Activated B cell treated with CpG ODN at 0.5 μM for 24 hours (primary cell): ENCODE measurements at regions not wholly inside any gene's neighbourhood (a gene's known extent, or its start where the extent isn't known, plus 50 kb on each side); places are given as distances from the start of the nearest gene placed in this dataset.

Source experiments
- ATAC-seq: fragments of 200-7000 bp; cut with Tn5 transposase; one replicate; pipeline ENCODE4 v1.10.0; 2021; ENCODE audit warnings: low read depth, mild to moderate bottlenecking, moderate library complexity
- CTCF ChIA-PET: fragments of 350-600 bp; sonication (Branson Sonifier 250); formaldehyde crosslinking; loops from one replicate; lab custom pipeline; 2021; ENCODE audit warnings: antibody characterized with exemption; lab: Charles Lee
- POLR2A ChIA-PET: fragments of 350-600 bp; sonication (Branson Sonifier 250); formaldehyde crosslinking; loops from one replicate; lab custom pipeline; 2021; ENCODE audit warnings: antibody characterized with exemption; lab: Charles Lee
- DNase-seq: peaks from one replicate; pipeline ENCODE4 v3.0.0; 2022
- H3K27ac Mint-ChIP-seq: one replicate; pipeline ENCODE4 v1.8.0; 2020; ENCODE audit warnings: mixed read lengths
- H3K27me3 Mint-ChIP-seq: one replicate; pipeline ENCODE4 v1.8.0; 2021; ENCODE audit warnings: mixed read lengths
- H3K36me3 Mint-ChIP-seq: one replicate; pipeline ENCODE4 v1.8.0; 2021; ENCODE audit warnings: low read depth, mixed read lengths
- H3K4me1 Mint-ChIP-seq: one replicate; pipeline ENCODE4 v1.8.0; 2021; ENCODE audit warnings: mixed read lengths
- H3K4me3 Mint-ChIP-seq: one replicate; pipeline ENCODE4 v1.8.0; 2020; ENCODE audit warnings: mild to moderate bottlenecking, mixed read lengths
- H3K9me3 Mint-ChIP-seq: one replicate; pipeline ENCODE4 v1.8.0; 2020; ENCODE audit warnings: mixed read lengths
- intact Hi-C: fragments of 100-400 bp; cut with micrococcal nuclease; formaldehyde crosslinking; loops from one replicate; pipeline ENCODE4 v1.15.1; 2024
- TF ChIP-seq, protein P1 (sequence below): fragments of 200-600 bp; IDR thresholded peaks from one replicate; pipeline ENCODE4 v1.8.0; 2022; ENCODE audit warnings: antibody characterized with exemption, mild to moderate bottlenecking

DNA sequence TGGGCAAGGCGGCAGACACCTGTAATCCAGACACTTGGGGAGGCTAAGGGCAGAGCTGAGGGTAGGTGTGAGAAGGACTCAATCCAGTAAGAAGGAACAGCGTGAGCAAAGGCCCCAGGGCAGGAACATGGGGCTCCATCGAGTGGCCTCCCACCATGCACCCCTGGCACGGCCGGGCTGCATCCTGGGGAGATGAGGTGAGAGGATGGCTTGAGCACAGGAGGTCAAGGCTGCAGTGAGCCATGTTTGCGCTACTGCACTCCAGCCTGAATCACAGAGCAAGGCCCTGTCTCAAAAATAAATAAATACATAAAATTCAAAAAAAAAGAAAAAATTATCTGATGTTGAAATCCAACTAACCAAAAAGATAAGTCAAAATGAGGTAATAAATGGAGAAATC lies 58.5 kb downstream of the ARL6IP4 start:
- no peaks in the 10 kb centered on the region for H3K27me3 Mint-ChIP-seq
- DNase-seq: no peak
- POLR2A ChIA-PET: interaction anchor here (0.7 to 1.0 kb wide), 2 partner anchors 8 to 207 kb away, joined by 3 read pairs; no protein-coding TSS in a partner anchor
- TF ChIP-seq, protein P1, sequence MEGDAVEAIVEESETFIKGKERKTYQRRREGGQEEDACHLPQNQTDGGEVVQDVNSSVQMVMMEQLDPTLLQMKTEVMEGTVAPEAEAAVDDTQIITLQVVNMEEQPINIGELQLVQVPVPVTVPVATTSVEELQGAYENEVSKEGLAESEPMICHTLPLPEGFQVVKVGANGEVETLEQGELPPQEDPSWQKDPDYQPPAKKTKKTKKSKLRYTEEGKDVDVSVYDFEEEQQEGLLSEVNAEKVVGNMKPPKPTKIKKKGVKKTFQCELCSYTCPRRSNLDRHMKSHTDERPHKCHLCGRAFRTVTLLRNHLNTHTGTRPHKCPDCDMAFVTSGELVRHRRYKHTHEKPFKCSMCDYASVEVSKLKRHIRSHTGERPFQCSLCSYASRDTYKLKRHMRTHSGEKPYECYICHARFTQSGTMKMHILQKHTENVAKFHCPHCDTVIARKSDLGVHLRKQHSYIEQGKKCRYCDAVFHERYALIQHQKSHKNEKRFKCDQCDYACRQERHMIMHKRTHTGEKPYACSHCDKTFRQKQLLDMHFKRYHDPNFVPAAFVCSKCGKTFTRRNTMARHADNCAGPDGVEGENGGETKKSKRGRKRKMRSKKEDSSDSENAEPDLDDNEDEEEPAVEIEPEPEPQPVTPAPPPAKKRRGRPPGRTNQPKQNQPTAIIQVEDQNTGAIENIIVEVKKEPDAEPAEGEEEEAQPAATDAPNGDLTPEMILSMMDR: no peak
- intact Hi-C loops: no loop called here
- CTCF ChIA-PET: interaction anchor here (6.5 kb wide), 1 partner anchor 201 kb away, joined by 106 read pairs; no protein-coding TSS in a partner anchor
- no peaks in the 10 kb centered on the region for H3K36me3 Mint-ChIP-seq
- no peak overlapping the region for H3K27ac Mint-ChIP-seq
- no peaks in the 10 kb centered on the region for H3K9me3 Mint-ChIP-seq
- H3K4me1 Mint-ChIP-seq: peaks cover 18% of the 10 kb centered on the region
- no peak for ATAC-seq
- no peak overlapping the region for H3K4me3 Mint-ChIP-seq

GRCh38 chr12:123038486-123038885 lies 58.0 kb downstream of the ARL6IP4 start:
- peaks cover 18% of the 10 kb centered on the region for H3K4me1 Mint-ChIP-seq
- H3K4me3 Mint-ChIP-seq: no peak overlapping the region
- no peak for ATAC-seq
- no peaks in the 10 kb centered on the region for H3K27me3 Mint-ChIP-seq
- H3K9me3 Mint-ChIP-seq: no peaks in the 10 kb centered on the region
- H3K27ac Mint-ChIP-seq: no peak overlapping the region
- TF ChIP-seq, protein P1: no peak
- ChIA-PET POLR2A (interaction anchor here (0.5 to 1.0 kb wide), 3 partner anchors 9 to 225 kb away, joined by 3 read pairs; no protein-coding TSS in a partner anchor), CTCF (no interaction called here)
- DNase-seq: no peak
- intact Hi-C loops: no loop called here
- H3K36me3 Mint-ChIP-seq: no peaks in the 10 kb centered on the region

DNA sequence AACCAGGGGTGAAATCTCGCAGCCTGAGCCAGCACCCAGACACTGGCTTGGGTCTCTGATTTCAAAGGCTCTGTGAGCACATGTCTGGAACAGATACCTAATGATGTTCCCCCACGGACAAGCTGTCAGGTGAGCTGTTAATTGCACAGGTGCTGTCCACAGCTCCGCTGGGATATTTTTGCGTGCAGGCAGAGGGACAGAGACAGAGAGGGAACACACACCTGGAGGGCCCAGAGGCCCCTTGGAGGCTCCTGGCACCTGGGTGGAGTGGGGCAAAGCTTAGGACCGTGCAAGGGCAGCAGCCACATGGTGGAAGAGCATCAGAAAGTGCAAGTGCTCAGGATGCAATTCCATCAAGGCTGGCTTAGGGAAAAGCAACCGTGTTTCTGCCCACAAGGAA lies 57.3 kb downstream of the ARL6IP4 start:
- H3K27ac Mint-ChIP-seq: no peak overlapping the region
- TF ChIP-seq, protein P1: no peak
- no peaks in the 10 kb centered on the region for H3K27me3 Mint-ChIP-seq
- no peak for ATAC-seq
- H3K9me3 Mint-ChIP-seq: no peaks in the 10 kb centered on the region
- no peak for DNase-seq
- H3K4me3 Mint-ChIP-seq: no peak overlapping the region
- H3K4me1 Mint-ChIP-seq: peaks cover 18% of the 10 kb centered on the region
- H3K36me3 Mint-ChIP-seq: no peaks in the 10 kb centered on the region
- ChIA-PET CTCF (no interaction called here), POLR2A (interaction anchor here (0.6 kb wide), 1 partner anchor 225 kb away, joined by 3 read pairs; no protein-coding TSS in a partner anchor)
- intact Hi-C loops: no loop called here

DNA sequence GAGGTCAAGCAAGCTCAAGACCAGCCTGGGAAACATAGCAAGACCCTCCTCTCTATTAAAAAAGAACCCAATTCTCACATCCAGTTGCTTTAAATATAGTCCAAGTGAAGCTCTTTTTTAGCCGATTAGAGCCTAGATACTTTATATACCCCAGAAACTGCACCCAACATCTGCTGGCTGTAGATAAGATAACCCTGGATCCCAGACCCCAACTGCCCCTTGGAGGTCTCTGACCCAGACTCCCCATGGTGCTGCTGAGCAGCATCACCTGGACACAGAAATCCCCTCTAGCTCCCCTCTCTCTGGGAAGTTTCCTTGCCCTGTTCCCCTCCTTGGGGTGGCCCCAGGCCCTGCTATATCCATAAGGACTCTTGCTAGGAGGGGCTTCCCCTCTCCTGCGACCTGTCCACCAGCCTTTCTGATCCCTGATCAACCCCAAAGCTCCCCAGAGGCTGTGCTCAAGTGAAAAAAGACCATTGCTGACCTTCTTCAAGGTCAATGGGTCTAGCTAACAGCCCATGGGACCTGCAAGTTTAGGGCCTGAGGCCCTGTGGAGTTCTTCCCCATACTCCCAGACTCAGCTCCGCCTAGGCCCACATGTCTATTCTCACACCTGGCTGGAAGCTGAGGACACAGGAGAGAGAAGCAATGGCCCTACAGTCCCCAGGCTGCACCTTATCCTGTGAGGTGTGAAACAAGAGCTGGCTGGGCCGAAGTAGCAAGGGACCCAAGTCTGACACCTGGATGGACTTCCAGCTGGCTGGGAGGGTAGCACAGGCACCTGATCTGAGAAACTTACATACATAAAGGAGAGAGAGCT lies 56.2 kb downstream of the ARL6IP4 start:
- H3K27ac Mint-ChIP-seq: no peak overlapping the region
- TF ChIP-seq, protein P1: no peak
- no peak overlapping the region for H3K4me3 Mint-ChIP-seq
- intact Hi-C loops: no loop called here
- no peak for DNase-seq
- ChIA-PET POLR2A (interaction anchor here (0.6 kb wide), 1 partner anchor 79 kb away, joined by 3 read pairs; no protein-coding TSS in a partner anchor), CTCF (interaction anchor here (0.5 kb wide), 1 partner anchor 179 kb away, joined by 3 read pairs; no protein-coding TSS in a partner anchor)
- peaks cover 2% of the 10 kb centered on the region for H3K36me3 Mint-ChIP-seq
- H3K4me1 Mint-ChIP-seq: peaks cover 18% of the 10 kb centered on the region
- no peaks in the 10 kb centered on the region for H3K9me3 Mint-ChIP-seq
- no peak for ATAC-seq
- no peaks in the 10 kb centered on the region for H3K27me3 Mint-ChIP-seq

GRCh38 chr12:123035841-123036240 lies 55.4 kb downstream of the ARL6IP4 start:
- Mint-ChIP-seq H3K4me3 (no peak overlapping the region), H3K27ac (no peak overlapping the region), H3K27me3 (no peaks in the 10 kb centered on the region), H3K4me1 (peaks cover 18% of the 10 kb centered on the region), H3K9me3 (no peaks in the 10 kb centered on the region), H3K36me3 (peaks cover 6% of the 10 kb centered on the region)
- POLR2A ChIA-PET: no interaction called here
- TF ChIP-seq, protein P1: no peak
- intact Hi-C loops: no loop called here
- CTCF ChIA-PET: no interaction called here
- no peak for ATAC-seq
- DNase-seq: no peak
